K562 (cell line): ENCODE measurements at regions not wholly inside any gene's neighbourhood (a gene's known extent, or its start where the extent isn't known, plus 50 kb on each side); places are given as distances from the start of the nearest gene placed in this dataset.

Source experiments
- ATAC-seq: fragments of 200-7000 bp; cut with Tn5 transposase; 3 replicates; pipeline ENCODE4 v1.9.1; 2020; ENCODE audit warnings: moderate library complexity
- BruUV-seq: library from RNA; stranded (reverse); fragments of 400-500 nt; replicated peaks from 2 replicates; lab custom pipeline; 2021; lab: Mats Ljungman, UMichigan
- CTCF ChIA-PET: fragments of 300-600 bp; formaldehyde crosslinking; extraction: SDS; loops from one replicate; lab custom pipeline; 2021; ENCODE audit warnings: low intra/inter-chr PET ratio; lab: Yijun Ruan, JAX
- POLR2A ChIA-PET: fragments of 300-600, 350-650 bp; sonication (Branson Sonifier 250); formaldehyde crosslinking; extraction: SDS; loops from one replicate; lab custom pipeline; 2021; ENCODE audit warnings: antibody characterized with exemption, inconsistent platforms; lab: Yijun Ruan, JAX
- DNase-seq, 4 experiments: peaks; one replicate each; pipeline versions ENCODE4 v3.0.0 to v3.0.0-alpha.2; 2011 to 2018; ENCODE audit warnings: low spot score in 3 of 4, mixed read lengths in 3 of 4; ENCODE audit errors: extremely low read depth in 1 of 4
- FAIRE-seq: peaks from 2 replicates; lab custom pipeline; 2011; peaks lifted over from hg19 to GRCh38; lab: Jason Lieb, UNC
- H2AFZ ChIP-seq: 2 replicates; pipeline ENCODE4 v1.6.0; 2011; ENCODE audit warnings: low read depth, low read length, control low read depth, inconsistent platforms
- H3K27ac ChIP-seq: fragments of 200-600 bp; 3 replicates; pipeline ENCODE4 v1.8.0; 2011; ENCODE audit warnings: low read depth, mild to moderate bottlenecking, control low read depth, inconsistent platforms, low read length, moderate library complexity, mixed read lengths; ENCODE audit errors: extremely low read depth
- H3K27me3 ChIP-seq, 2 experiments: fragments of 300-600 bp in 1 of 2; 2 replicates in 1 of 2; 3 replicates in 1 of 2; pipeline versions ENCODE4 v1.6.0 to v1.8.0; 2011; ENCODE audit warnings: inconsistent platforms in 2 of 2, low read length in 2 of 2, mild to moderate bottlenecking in 1 of 2, mixed read lengths in 1 of 2, moderate library complexity in 1 of 2; ENCODE audit not compliant: control insufficient read depth in 2 of 2, insufficient read depth in 2 of 2
- H3K36me3 ChIP-seq: fragments of 300-600 bp; 3 replicates; pipeline ENCODE4 v1.8.0; 2011; ENCODE audit warnings: mild to moderate bottlenecking, low read length, inconsistent platforms; ENCODE audit not compliant: control insufficient read depth, insufficient read depth
- H3K4me1 ChIP-seq, 2 experiments: fragments of 200-600 bp in 1 of 2; replicated peaks in 1 of 2; 2 replicates in 1 of 2; 3 replicates in 1 of 2; pipeline versions ENCODE4 v1.5.1 to v1.8.0; 2011; ENCODE audit warnings: inconsistent platforms in 2 of 2, low read length in 2 of 2, mild to moderate bottlenecking in 1 of 2, mixed read lengths in 1 of 2, moderate library complexity in 1 of 2; ENCODE audit not compliant: control insufficient read depth in 2 of 2, insufficient read depth in 2 of 2
- H3K4me2 ChIP-seq: 2 replicates; pipeline ENCODE4 v1.6.1; 2011; ENCODE audit warnings: low read length, control low read depth, inconsistent platforms, mixed read lengths; ENCODE audit not compliant: insufficient read depth
- H3K4me3 ChIP-seq: fragments of 200-600 bp; sonication (generic), shearing (Covaris generic); 2 replicates; pipeline ENCODE4 v1.5.1; 2016; ENCODE audit warnings: control low read depth, inconsistent platforms
- H3K79me2 ChIP-seq: fragments of 200-600 bp; 3 replicates; pipeline ENCODE4 v1.8.0; 2011; ENCODE audit warnings: low read length, inconsistent platforms; ENCODE audit not compliant: control insufficient read depth, insufficient read depth
- H3K9ac ChIP-seq, 2 experiments: 2 replicates each; pipeline versions ENCODE4 v1.6.0 to v1.6.1; 2011; ENCODE audit warnings: low read depth in 2 of 2, low read length in 2 of 2, control low read depth in 1 of 2, inconsistent platforms in 1 of 2, mild to moderate bottlenecking in 1 of 2, mixed read lengths in 1 of 2; ENCODE audit not compliant: insufficient read depth in 1 of 2
- H3K9me1 ChIP-seq: one replicate; pipeline ENCODE4 v1.6.0; 2011; ENCODE audit warnings: inconsistent platforms, mild to moderate bottlenecking, low read length, moderate library complexity; ENCODE audit not compliant: control insufficient read depth, insufficient read depth
- H3K9me3 ChIP-seq: replicated peaks from 2 replicates; pipeline ENCODE4 v1.5.1; 2011; ENCODE audit warnings: low read depth, low read length, inconsistent platforms; ENCODE audit not compliant: control insufficient read depth, insufficient read depth
- H4K20me1 ChIP-seq: replicated peaks from 2 replicates; pipeline ENCODE4 v1.6.1; 2011; ENCODE audit warnings: low read length, inconsistent platforms, mixed read lengths; ENCODE audit not compliant: control insufficient read depth, insufficient read depth
- BRF1 ChIP-seq: IDR thresholded peaks from 3 replicates; pipeline ENCODE4 v1.6.1; 2011; ENCODE audit warnings: borderline replicate concordance, mild to moderate bottlenecking; ENCODE audit not compliant: insufficient read length; ENCODE audit errors: extremely low read depth
- CAMTA2 ChIP-seq: fragments of 250-450 bp; sonication (Bioruptor Pico); conservative IDR thresholded peaks from 2 replicates; pipeline ENCODE4 v1.5.1; 2022
- CBX5 ChIP-seq: IDR thresholded peaks from 2 replicates; pipeline ENCODE4 v1.6.1; 2014; ENCODE audit warnings: low read depth, borderline replicate concordance
- COPS2 ChIP-seq: fragments of 450-650 bp; conservative IDR thresholded peaks from 2 replicates; pipeline ENCODE4 v1.6.1; 2016; ENCODE audit warnings: mild to moderate bottlenecking, moderate library complexity
- EGR1 ChIP-seq: fragments of 450-650 bp; conservative IDR thresholded peaks from 2 replicates; pipeline ENCODE4 v1.6.1; 2017; ENCODE audit warnings: mild to moderate bottlenecking
- GTF2E2 ChIP-seq: fragments of 200-800 bp; sonication (Bioruptor generic); IDR thresholded peaks from 2 replicates; pipeline ENCODE4 v1.6.1; 2016; ENCODE audit warnings: missing genetic modification characterization, missing compliant biosample characterization
- HIVEP1 ChIP-seq: fragments of 250-450 bp; sonication (Bioruptor Pico); IDR thresholded peaks from 2 replicates; pipeline ENCODE4 v1.4.0; 2020; ENCODE audit warnings: mild to moderate bottlenecking
- HNRNPL ChIP-seq: fragments of 200-400 bp; formaldehyde crosslinking; IDR thresholded peaks from 2 replicates; pipeline ENCODE4 v1.6.1; 2017; ENCODE audit warnings: low read depth, mild to moderate bottlenecking, low read length
- MAZ ChIP-seq, 2 experiments: fragments of 450-650 bp in 1 of 2; sonication (generic) in 1 of 2; formaldehyde crosslinking; IDR thresholded peaks in 1 of 2; conservative IDR thresholded peaks in 1 of 2; 2 replicates each; pipeline versions ENCODE4 v1.4.0 to v1.5.0; 2020; ENCODE audit warnings: mild to moderate bottlenecking in 1 of 2, missing genetic modification reagents in 1 of 2
- MCM7 ChIP-seq, 2 experiments: fragments of 450-650 bp; IDR thresholded peaks; 2 replicates each; pipeline ENCODE4 v1.6.1; 2016 to 2018
- SMAD1 ChIP-seq: fragments of 150-350 bp; IDR thresholded peaks from 2 replicates; pipeline ENCODE4 v1.6.1; 2014; ENCODE audit warnings: low read length, low read depth; ENCODE audit not compliant: partially characterized antibody
- SMARCC2 ChIP-seq: fragments of 450-650 bp; IDR thresholded peaks from 2 replicates; pipeline ENCODE4 v1.6.1; 2017; ENCODE audit warnings: antibody characterized with exemption, moderate library complexity, mild to moderate bottlenecking, low read depth
- TCF3 ChIP-seq: sonication (generic); formaldehyde crosslinking; IDR thresholded peaks from 2 replicates; pipeline ENCODE4 v1.4.0; 2020; ENCODE audit warnings: mild to moderate bottlenecking, missing genetic modification reagents
- TEAD2 ChIP-seq: fragments of 450-650 bp; IDR thresholded peaks from 2 replicates; pipeline ENCODE4 v1.6.1; 2016; ENCODE audit warnings: missing genetic modification characterization, control low read depth, missing compliant biosample characterization
- ZC3H11A ChIP-seq: IDR thresholded peaks from 2 replicates; pipeline ENCODE4 v1.6.1; 2012; ENCODE audit warnings: low read depth, low read length, improper control_type of control experiment
- ZNF140 ChIP-seq: fragments of 250-450 bp; sonication (Bioruptor Pico); IDR thresholded peaks from 2 replicates; pipeline ENCODE4 v1.8.0; 2021; ENCODE audit warnings: moderate library complexity, mild to moderate bottlenecking, inconsistent platforms
- ZNF695 ChIP-seq: fragments of 450-650 bp; formaldehyde crosslinking; IDR thresholded peaks from 2 replicates; pipeline ENCODE4 v1.4.0; 2020; ENCODE audit warnings: mild to moderate bottlenecking, moderate library complexity
- WGBS: fragments of 100-300 bp; shearing (Covaris generic); methylation state at CpG from one replicate; pipeline ENCODE4 v1.1.6; 2016; ENCODE audit warnings: low coverage, mixed read lengths; ENCODE audit not compliant: insufficient coverage; ENCODE audit errors: missing lambda C conversion rate; 5-methylcytosine and 5-hydroxymethylcytosine counted together
- in situ Hi-C: fragments of 300-500 bp; cut with MboI; formaldehyde crosslinking; loops from 4 replicates; pipeline ENCODE4 v1.15.0; 2018; ENCODE audit warnings: inconsistent platforms, mixed read lengths
- intact Hi-C: fragments of 100-400 bp; cut with micrococcal nuclease; formaldehyde crosslinking; loops from 2 replicates; pipeline ENCODE4 v1.14.2; 2022
- TF ChIP-seq, protein P1 (sequence below): fragments of 450-650 bp; formaldehyde crosslinking; IDR thresholded peaks from 2 replicates; pipeline ENCODE4 v1.4.0; 2020; ENCODE audit warnings: mild to moderate bottlenecking, moderate library complexity

DNA sequence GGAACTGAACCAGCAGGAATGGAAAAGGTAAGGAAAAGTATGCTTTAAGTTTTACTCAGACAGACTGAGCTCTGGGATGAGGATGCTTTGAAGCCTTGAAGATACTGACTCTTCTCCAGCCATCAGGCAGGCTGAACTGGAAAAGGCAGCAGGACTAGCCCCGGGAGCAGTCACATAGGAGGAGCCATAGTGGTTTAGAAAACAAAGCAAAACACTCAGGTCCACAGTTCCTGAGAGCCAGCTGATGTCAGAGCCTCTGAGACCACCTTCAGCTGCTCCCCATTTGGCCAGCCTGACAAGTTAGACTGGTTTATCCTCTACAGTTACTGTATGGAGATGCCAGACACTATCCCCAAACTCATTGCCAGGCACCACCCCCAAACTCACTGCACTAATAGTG lies 167.9 kb upstream of the CPEB2 start:
- no peak overlapping the region for H2AFZ ChIP-seq
- no TSS peak for BruUV-seq
- H3K9me3 ChIP-seq, result no peaks in the 10 kb centered on the region
- no peaks in the 10 kb centered on the region for H3K36me3 ChIP-seq
- H3K9me1 ChIP-seq, result no peaks in the 10 kb centered on the region
- H3K9ac ChIP-seq, result no peak overlapping the region
- no peaks in the 10 kb centered on the region; a peak in 2 of 5 replicates for H3K4me1 ChIP-seq
- ChIA-PET POLR2A (no interaction called here), CTCF (no interaction called here)
- no peak overlapping the region for H3K4me2 ChIP-seq
- TF ChIP-seq TEAD2 (tag) (no peak), HIVEP1 (CRISPR knock-in tag) (no peak), TCF3 (CRISPR knock-in tag) (no peak), CBX5 (no peak), CAMTA2 (CRISPR knock-in tag) (no peak), ZNF695 (CRISPR knock-in tag) (no peak), BRF1 (no peak), ZNF140 (CRISPR knock-in tag) (no peak), MAZ (CRISPR knock-in tag; conservative IDR thresholded peaks at IDR 0.05 in 1 of 2, IDR thresholded peaks at IDR 0.05 in 1 of 2) (no peak), MCM7 (IDR thresholded peaks at IDR 0.05) (no peak), COPS2 (no peak), EGR1 (no peak), GTF2E2 (tag) (no peak), SMAD1 (no peak), ZC3H11A (no peak), SMARCC2 (no peak), HNRNPL (no peak)
- TF ChIP-seq, protein P1, sequence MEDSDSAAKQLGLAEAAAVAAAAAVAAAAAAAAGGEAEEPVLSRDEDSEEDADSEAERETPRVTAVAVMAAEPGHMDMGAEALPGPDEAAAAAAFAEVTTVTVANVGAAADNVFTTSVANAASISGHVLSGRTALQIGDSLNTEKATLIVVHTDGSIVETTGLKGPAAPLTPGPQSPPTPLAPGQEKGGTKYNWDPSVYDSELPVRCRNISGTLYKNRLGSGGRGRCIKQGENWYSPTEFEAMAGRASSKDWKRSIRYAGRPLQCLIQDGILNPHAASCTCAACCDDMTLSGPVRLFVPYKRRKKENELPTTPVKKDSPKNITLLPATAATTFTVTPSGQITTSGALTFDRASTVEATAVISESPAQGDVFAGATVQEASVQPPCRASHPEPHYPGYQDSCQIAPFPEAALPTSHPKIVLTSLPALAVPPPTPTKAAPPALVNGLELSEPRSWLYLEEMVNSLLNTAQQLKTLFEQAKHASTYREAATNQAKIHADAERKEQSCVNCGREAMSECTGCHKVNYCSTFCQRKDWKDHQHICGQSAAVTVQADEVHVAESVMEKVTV (CRISPR knock-in tag), result no peak
- no peak for DNase-seq
- no peak overlapping the region for H3K27ac ChIP-seq
- no peak overlapping the region for H3K4me3 ChIP-seq
- no peak for ATAC-seq
- no peaks in the 10 kb centered on the region for H3K79me2 ChIP-seq
- H4K20me1 ChIP-seq, result no peaks in the 10 kb centered on the region
- WGBS, result 9% methylated on average over 1 of the region's 1 CpG
- in situ Hi-C loops, result no loop called here
- no peaks in the 10 kb centered on the region for H3K27me3 ChIP-seq
- intact Hi-C loops, result no loop called here
- FAIRE-seq, result no peak
